GM12878 (cell line): ENCODE measurements at regions not wholly inside any gene's neighbourhood (a gene's known extent, or its start where the extent isn't known, plus 50 kb on each side); places are given as distances from the start of the nearest gene placed in this dataset.

Experiments
- BCL11A ChIP-seq: IDR thresholded peaks from 2 replicates; pipeline ENCODE4 v1.6.1; 2011; ENCODE audit warnings: low read depth, low read length
- CEBPB ChIP-seq, 2 experiments: fragments of 150-350 bp in 1 of 2; IDR thresholded peaks; 2 replicates each; pipeline ENCODE4 v1.6.1; 2012 to 2014; ENCODE audit warnings: low read depth in 2 of 2, low read length in 2 of 2, borderline replicate concordance in 1 of 2, inconsistent platforms in 1 of 2
- CHD1 ChIP-seq: IDR thresholded peaks from 2 replicates; pipeline ENCODE4 v1.6.1; 2012; ENCODE audit warnings: low read depth, low read length, improper control_type of control experiment
- CTCF ChIP-seq, 3 experiments: IDR thresholded peaks in 2 of 3; conservative IDR thresholded peaks in 1 of 3; 2 replicates each; pipeline ENCODE4 v1.5.1; 2011; ENCODE audit warnings: low read depth in 3 of 3, low read length in 3 of 3, mild to moderate bottlenecking in 3 of 3, control low read depth in 2 of 3, moderate library complexity in 2 of 3, inconsistent platforms in 1 of 3, mixed read lengths in 1 of 3; ENCODE audit not compliant: control insufficient read depth in 2 of 3, insufficient read depth in 1 of 3; ENCODE audit errors: extremely low read depth in 1 of 3
- EP300 ChIP-seq, 2 experiments: fragments of 150-350 bp in 1 of 2; IDR thresholded peaks; 2 replicates each; pipeline ENCODE4 v1.6.1; 2011 to 2012; ENCODE audit warnings: low read depth in 2 of 2, low read length in 2 of 2, borderline replicate concordance in 1 of 2, improper control_type of control experiment in 1 of 2, inconsistent platforms in 1 of 2; ENCODE audit not compliant: control insufficient read depth in 1 of 2
- ESRRA ChIP-seq: IDR thresholded peaks from 2 replicates; pipeline ENCODE4 v1.6.1; 2012; ENCODE audit warnings: mild to moderate bottlenecking, low read length, improper control_type of control experiment
- EZH2 ChIP-seq: IDR thresholded peaks from 2 replicates; pipeline ENCODE4 v1.6.1; 2012; ENCODE audit warnings: low read depth, mild to moderate bottlenecking, control low read depth, inconsistent platforms, low read length, borderline replicate concordance; ENCODE audit not compliant: control insufficient read depth
- KDM1A ChIP-seq: fragments of 200-600 bp; sonication (generic); IDR thresholded peaks from 2 replicates; pipeline ENCODE4 v1.6.1; 2016; ENCODE audit warnings: borderline replicate concordance
- MAX ChIP-seq: IDR thresholded peaks from 2 replicates; pipeline ENCODE4 v1.6.1; 2012; ENCODE audit warnings: low read depth, low read length, improper control_type of control experiment
- POLR2AphosphoS2 ChIP-seq: IDR thresholded peaks from 2 replicates; pipeline ENCODE4 v1.6.1; 2011; ENCODE audit warnings: low read depth, mild to moderate bottlenecking, low read length, improper control_type of control experiment, moderate library complexity
- RCOR1 ChIP-seq: conservative IDR thresholded peaks from 2 replicates; pipeline ENCODE4 v1.6.1; 2012; ENCODE audit warnings: low read depth, low read length, improper control_type of control experiment
- SMC3 ChIP-seq: IDR thresholded peaks from 2 replicates; pipeline ENCODE4 v1.6.1; 2011; ENCODE audit warnings: low read length, improper control_type of control experiment, borderline replicate concordance
- SP1 ChIP-seq: IDR thresholded peaks from one replicate; pipeline ENCODE4 v1.6.1; 2011; ENCODE audit warnings: low read depth, low read length
- SRF ChIP-seq, 2 experiments: IDR thresholded peaks; 2 replicates each; pipeline ENCODE4 v1.6.1; 2011; ENCODE audit warnings: low read depth in 2 of 2, low read length in 2 of 2, mild to moderate bottlenecking in 1 of 2, moderate library complexity in 1 of 2

DNA sequence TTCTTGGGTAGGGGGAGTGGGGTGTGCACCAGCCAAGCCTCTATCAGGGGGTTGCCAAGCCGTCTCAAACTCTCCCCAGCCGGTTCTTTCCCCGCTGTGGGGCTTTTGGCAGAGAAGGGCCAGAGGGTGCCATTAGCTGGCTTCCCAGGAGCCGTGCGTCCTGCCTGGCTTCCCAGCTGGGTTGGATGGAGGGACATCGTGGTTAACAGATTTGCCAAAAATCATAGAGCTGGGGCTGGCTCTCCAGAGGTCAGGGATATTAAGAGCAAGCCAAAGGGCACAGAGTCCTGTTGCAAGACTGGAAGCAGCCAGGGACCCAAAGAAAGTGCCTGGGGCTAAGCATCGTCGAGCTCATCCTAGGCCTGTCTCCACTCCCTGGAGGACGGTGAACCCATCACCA, 104.6 kb upstream of the HES1 start:
- TF ChIP-seq BCL11A (no peak), CTCF (IDR thresholded peaks at IDR 0.05 in 2 of 3, conservative IDR thresholded peaks at IDR 0.05 in 1 of 3; ENCODE audit: control insufficient read depth in 2 of 3, extremely low read depth in 1 of 3, insufficient read depth in 1 of 3, low read depth in 3 of 3, low read length in 3 of 3) (no peak), ESRRA (no peak), KDM1A (no peak), EP300 (IDR thresholded peaks at IDR 0.05; ENCODE audit: borderline replicate concordance in 1 of 2, control insufficient read depth in 1 of 2, low read depth in 2 of 2, low read length in 2 of 2) (no peak), POLR2AphosphoS2 (no peak), SMC3 (no peak), SP1 (no peak), CHD1 (no peak), RCOR1 (no peak), EZH2 (no peak), CEBPB (IDR thresholded peaks at IDR 0.05; ENCODE audit: borderline replicate concordance in 1 of 2, low read depth in 2 of 2, low read length in 2 of 2) (no peak), MAX (no peak), SRF (IDR thresholded peaks at IDR 0.05; ENCODE audit: low read depth in 2 of 2, low read length in 2 of 2) (no peak)
